ENCODE measurements at regions not wholly inside any gene's neighbourhood (a gene's known extent, or its start where the extent isn't known, plus 50 kb on each side); places are given as distances from the start of the nearest gene placed in this dataset.

DNA sequence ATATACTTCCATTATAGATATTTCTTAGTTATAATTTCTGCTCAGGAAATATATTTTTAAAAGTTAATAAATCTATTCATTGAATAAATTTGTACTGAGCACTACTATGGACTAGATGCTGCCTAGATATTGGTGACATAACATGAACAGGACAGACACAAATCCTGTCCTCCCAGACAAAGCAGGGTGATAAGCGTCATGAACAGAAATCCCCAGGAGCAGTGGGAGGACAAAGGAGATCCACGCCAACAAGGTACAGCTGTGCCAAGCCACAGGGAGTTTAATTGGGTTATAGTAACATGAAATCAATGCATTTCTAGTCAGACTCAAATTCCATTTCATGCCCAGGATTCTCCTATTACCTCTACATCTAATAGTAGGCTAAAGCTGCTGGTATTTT lies 171.8 kb upstream of the CPNE8 start:
- Histone ChIP-seq H3K27ac (no peak overlapping the region), H3K4me1 (no peaks in the 10 kb centered on the region), H3K4me3 (no peak overlapping the region), H3K36me3 (ENCODE audit: low read depth, missing control alignments) (no peaks in the 10 kb centered on the region), H3K9me3 (no peaks in the 10 kb centered on the region), H3K27me3 (no peaks in the 10 kb centered on the region)
- DNase-seq: no peak
- no peak for TF ChIP-seq POLR2A (IDR thresholded peaks at IDR 0.05)
- TF ChIP-seq, protein P1, sequence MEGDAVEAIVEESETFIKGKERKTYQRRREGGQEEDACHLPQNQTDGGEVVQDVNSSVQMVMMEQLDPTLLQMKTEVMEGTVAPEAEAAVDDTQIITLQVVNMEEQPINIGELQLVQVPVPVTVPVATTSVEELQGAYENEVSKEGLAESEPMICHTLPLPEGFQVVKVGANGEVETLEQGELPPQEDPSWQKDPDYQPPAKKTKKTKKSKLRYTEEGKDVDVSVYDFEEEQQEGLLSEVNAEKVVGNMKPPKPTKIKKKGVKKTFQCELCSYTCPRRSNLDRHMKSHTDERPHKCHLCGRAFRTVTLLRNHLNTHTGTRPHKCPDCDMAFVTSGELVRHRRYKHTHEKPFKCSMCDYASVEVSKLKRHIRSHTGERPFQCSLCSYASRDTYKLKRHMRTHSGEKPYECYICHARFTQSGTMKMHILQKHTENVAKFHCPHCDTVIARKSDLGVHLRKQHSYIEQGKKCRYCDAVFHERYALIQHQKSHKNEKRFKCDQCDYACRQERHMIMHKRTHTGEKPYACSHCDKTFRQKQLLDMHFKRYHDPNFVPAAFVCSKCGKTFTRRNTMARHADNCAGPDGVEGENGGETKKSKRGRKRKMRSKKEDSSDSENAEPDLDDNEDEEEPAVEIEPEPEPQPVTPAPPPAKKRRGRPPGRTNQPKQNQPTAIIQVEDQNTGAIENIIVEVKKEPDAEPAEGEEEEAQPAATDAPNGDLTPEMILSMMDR (IDR thresholded peaks at IDR 0.05): no peak
- intact Hi-C loops (cut with DNase I; ENCODE audit: low total_unique reads): no loop called here
- WGBS, 2 donors: 46 to 81% methylated on average over 2 of the region's 2 CpGs

- intact Hi-C loops (cut with DNase I; ENCODE audit: low total_unique reads): no loop called here
- TF ChIP-seq POLR2A (IDR thresholded peaks at IDR 0.05): no peak
- TF ChIP-seq, protein P1 (IDR thresholded peaks at IDR 0.05): no peak
- H3K27me3 ChIP-seq: no peaks in the 10 kb centered on the region
- H3K27ac ChIP-seq: no peak overlapping the region
- no peak for DNase-seq
- no peaks in the 10 kb centered on the region for H3K4me1 ChIP-seq
- H3K4me3 ChIP-seq: no peak overlapping the region
- H3K36me3 ChIP-seq (ENCODE audit: low read depth, missing control alignments): no peaks in the 10 kb centered on the region
- H3K9me3 ChIP-seq: no peaks in the 10 kb centered on the region
- WGBS, 2 donors: 58 to 69% methylated on average over 2 of the region's 2 CpGs
Measured at GRCh38 chr12:39074063-39074462, 168.7 kb upstream of the CPNE8 start.

DNA sequence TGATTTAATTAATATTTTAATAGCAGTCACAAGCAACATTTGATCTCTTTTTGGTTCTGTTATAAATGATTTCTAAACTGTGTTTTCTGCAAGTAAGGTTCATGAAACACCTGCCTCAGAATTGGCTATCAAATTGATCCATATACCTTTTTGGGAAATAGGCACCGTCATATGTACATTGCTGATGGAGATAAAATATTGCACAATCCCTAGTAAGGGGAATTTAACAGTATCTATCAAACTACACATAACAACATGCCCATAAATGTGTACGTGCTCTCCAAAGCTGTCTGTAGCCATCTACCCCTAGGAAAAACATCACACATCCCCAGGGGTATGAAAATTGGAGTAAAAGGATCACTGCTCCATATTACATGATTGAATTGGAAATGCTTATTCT lies 167.3 kb upstream of the CPNE8 start:
- Histone ChIP-seq H3K4me1 (no peaks in the 10 kb centered on the region), H3K4me3 (no peak overlapping the region), H3K27ac (no peak overlapping the region), H3K9me3 (no peaks in the 10 kb centered on the region), H3K36me3 (ENCODE audit: low read depth, missing control alignments) (no peaks in the 10 kb centered on the region), H3K27me3 (no peaks in the 10 kb centered on the region)
- WGBS, 2 donors: 63 to 89% methylated on average over 2 of the region's 2 CpGs
- TF ChIP-seq POLR2A (IDR thresholded peaks at IDR 0.05): no peak
- TF ChIP-seq, protein P1 (IDR thresholded peaks at IDR 0.05): no peak
- intact Hi-C loops (cut with DNase I; ENCODE audit: low total_unique reads): no loop called here
- no peak for DNase-seq

DNA sequence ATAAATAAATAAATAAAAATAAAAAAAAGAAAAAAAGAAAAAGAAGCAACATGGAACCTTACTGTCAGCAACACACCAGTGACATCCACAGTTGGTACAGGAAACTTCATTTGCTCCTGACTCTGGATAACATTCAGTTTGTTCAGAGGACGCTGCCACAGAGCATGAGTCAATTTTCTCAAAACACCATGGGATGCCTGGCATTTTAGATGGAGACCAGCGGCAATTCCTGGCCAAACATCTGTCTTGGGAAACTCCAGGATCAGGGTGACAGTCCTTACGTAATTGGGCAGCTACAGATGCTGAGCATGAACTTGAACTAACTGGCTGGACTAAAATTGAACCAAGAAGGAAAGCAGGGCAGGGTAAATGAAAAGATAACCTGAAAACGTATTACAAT lies 166.2 kb upstream of the CPNE8 start:
- DNase-seq: no peak
- TF ChIP-seq POLR2A (IDR thresholded peaks at IDR 0.05): no peak
- TF ChIP-seq, protein P1 (IDR thresholded peaks at IDR 0.05): no peak
- intact Hi-C loops (cut with DNase I; ENCODE audit: low total_unique reads): no loop called here
- Histone ChIP-seq H3K4me3 (no peak overlapping the region), H3K27me3 (no peaks in the 10 kb centered on the region), H3K4me1 (no peaks in the 10 kb centered on the region), H3K27ac (no peak overlapping the region), H3K36me3 (ENCODE audit: low read depth, missing control alignments) (no peaks in the 10 kb centered on the region), H3K9me3 (no peaks in the 10 kb centered on the region)
- WGBS, 2 donors: 77 to 79% methylated on average over 4 of the region's 4 CpGs

DNA sequence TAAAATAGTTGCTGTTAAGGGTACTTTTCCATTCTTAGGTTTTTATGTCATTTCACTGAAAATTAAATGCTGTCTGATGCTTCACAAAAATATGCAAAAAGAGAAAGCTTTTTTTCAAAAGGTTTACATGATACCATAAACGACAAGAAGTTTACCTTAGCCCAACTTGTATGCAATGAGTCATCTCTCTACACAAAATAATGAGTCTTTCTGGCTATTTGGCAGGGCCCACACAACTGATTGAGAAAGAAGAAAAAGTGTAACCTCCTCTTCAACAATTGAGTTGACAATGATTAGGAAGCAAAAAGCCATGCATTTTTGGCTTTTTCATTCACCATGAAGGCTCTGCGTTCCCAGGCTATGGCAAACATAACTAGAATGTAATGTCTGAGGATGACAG lies 165.4 kb upstream of the CPNE8 start:
- Histone ChIP-seq H3K36me3 (ENCODE audit: low read depth, missing control alignments) (no peaks in the 10 kb centered on the region), H3K4me3 (no peak overlapping the region), H3K27ac (no peak overlapping the region), H3K4me1 (no peaks in the 10 kb centered on the region), H3K9me3 (no peaks in the 10 kb centered on the region), H3K27me3 (no peaks in the 10 kb centered on the region)
- intact Hi-C loops (cut with DNase I; ENCODE audit: low total_unique reads): no loop called here
- TF ChIP-seq, protein P1 (IDR thresholded peaks at IDR 0.05): no peak
- TF ChIP-seq POLR2A (IDR thresholded peaks at IDR 0.05): no peak
- no peak for DNase-seq
- WGBS, 2 donors: 78 to 88% methylated on average over 2 of the region's 2 CpGs

All from testis (tissue), 2 donors.